WTC11 (cell line): ENCODE measurements at regions not wholly inside any gene's neighbourhood (a gene's known extent, or its start where the extent isn't known, plus 50 kb on each side); places are given as distances from the start of the nearest gene placed in this dataset.

ENCODE experiments used
- CREB1 ChIP-seq: sonication (generic); formaldehyde crosslinking; IDR thresholded peaks from 2 replicates; pipeline ENCODE4 v1.8.0; 2023; ENCODE audit warnings: mild to moderate bottlenecking, missing genetic modification reagents
- CTCF ChIP-seq: fragments of 200-600 bp; IDR thresholded peaks from 2 replicates; pipeline ENCODE4 v1.8.0; 2022; ENCODE audit warnings: antibody characterized with exemption
- EMX1 ChIP-seq: fragments of 250-450 bp; sonication (Bioruptor Pico); IDR thresholded peaks from 2 replicates; pipeline ENCODE4 v1.8.0; 2021; ENCODE audit warnings: mild to moderate bottlenecking
- MLX ChIP-seq: sonication (generic); formaldehyde crosslinking; IDR thresholded peaks from 2 replicates; pipeline ENCODE4 v1.8.1; 2023; ENCODE audit warnings: mild to moderate bottlenecking, missing genetic modification reagents, moderate library complexity
- ZNF121 ChIP-seq: sonication (generic); formaldehyde crosslinking; IDR thresholded peaks from 2 replicates; pipeline ENCODE4 v1.8.0; 2023; ENCODE audit warnings: missing genetic modification reagents
- ZNF396 ChIP-seq: fragments of 250-450 bp; sonication (Bioruptor Pico); IDR thresholded peaks from 2 replicates; pipeline ENCODE4 v1.8.0; 2021; ENCODE audit warnings: mild to moderate bottlenecking, moderate library complexity, borderline replicate concordance
- ZNF425 ChIP-seq: fragments of 250-450 bp; sonication (Bioruptor Pico); conservative IDR thresholded peaks from 2 replicates; pipeline ENCODE4 v1.9.0; 2021; ENCODE audit warnings: mild to moderate bottlenecking
- TF ChIP-seq, protein P1 (sequence below): sonication (generic); formaldehyde crosslinking; IDR thresholded peaks from 2 replicates; pipeline ENCODE4 v1.8.1; 2023; ENCODE audit warnings: mild to moderate bottlenecking, missing genetic modification reagents, moderate library complexity
- TF ChIP-seq, protein P2 (sequence below): sonication (generic); formaldehyde crosslinking; IDR thresholded peaks from 2 replicates; pipeline ENCODE4 v1.8.1; 2022; ENCODE audit warnings: low read depth, mild to moderate bottlenecking, moderate library complexity, missing genetic modification reagents, borderline replicate concordance
- TF ChIP-seq, protein P3 (sequence below): sonication (generic); formaldehyde crosslinking; conservative IDR thresholded peaks from 2 replicates; pipeline ENCODE4 v1.8.1; 2022; ENCODE audit warnings: mild to moderate bottlenecking, missing genetic modification reagents
- TF ChIP-seq, protein P4 (sequence below): sonication (generic); formaldehyde crosslinking; IDR thresholded peaks from 2 replicates; pipeline ENCODE4 v1.8.0; 2023; ENCODE audit warnings: mild to moderate bottlenecking, missing genetic modification reagents

GRCh38 chr4:156182269-156182668 lies 228.6 kb upstream of the CTSO start:
- TF ChIP-seq, protein P1, sequence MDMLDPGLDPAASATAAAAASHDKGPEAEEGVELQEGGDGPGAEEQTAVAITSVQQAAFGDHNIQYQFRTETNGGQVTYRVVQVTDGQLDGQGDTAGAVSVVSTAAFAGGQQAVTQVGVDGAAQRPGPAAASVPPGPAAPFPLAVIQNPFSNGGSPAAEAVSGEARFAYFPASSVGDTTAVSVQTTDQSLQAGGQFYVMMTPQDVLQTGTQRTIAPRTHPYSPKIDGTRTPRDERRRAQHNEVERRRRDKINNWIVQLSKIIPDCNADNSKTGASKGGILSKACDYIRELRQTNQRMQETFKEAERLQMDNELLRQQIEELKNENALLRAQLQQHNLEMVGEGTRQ (CRISPR knock-in tag), result no peak
- TF ChIP-seq ZNF425 (CRISPR knock-in tag), result no peak
- no peak for TF ChIP-seq CTCF
- TF ChIP-seq CREB1, result no peak
- TF ChIP-seq, protein P2, sequence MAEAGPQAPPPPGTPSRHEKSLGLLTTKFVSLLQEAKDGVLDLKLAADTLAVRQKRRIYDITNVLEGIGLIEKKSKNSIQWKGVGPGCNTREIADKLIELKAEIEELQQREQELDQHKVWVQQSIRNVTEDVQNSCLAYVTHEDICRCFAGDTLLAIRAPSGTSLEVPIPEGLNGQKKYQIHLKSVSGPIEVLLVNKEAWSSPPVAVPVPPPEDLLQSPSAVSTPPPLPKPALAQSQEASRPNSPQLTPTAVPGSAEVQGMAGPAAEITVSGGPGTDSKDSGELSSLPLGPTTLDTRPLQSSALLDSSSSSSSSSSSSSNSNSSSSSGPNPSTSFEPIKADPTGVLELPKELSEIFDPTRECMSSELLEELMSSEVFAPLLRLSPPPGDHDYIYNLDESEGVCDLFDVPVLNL (CRISPR knock-in tag), result no peak
- TF ChIP-seq EMX1 (CRISPR knock-in tag), result no peak
- TF ChIP-seq ZNF396 (CRISPR knock-in tag), result no peak
- TF ChIP-seq, protein P3, sequence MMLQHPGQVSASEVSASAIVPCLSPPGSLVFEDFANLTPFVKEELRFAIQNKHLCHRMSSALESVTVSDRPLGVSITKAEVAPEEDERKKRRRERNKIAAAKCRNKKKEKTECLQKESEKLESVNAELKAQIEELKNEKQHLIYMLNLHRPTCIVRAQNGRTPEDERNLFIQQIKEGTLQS (CRISPR knock-in tag), result no peak
- TF ChIP-seq, protein P4, sequence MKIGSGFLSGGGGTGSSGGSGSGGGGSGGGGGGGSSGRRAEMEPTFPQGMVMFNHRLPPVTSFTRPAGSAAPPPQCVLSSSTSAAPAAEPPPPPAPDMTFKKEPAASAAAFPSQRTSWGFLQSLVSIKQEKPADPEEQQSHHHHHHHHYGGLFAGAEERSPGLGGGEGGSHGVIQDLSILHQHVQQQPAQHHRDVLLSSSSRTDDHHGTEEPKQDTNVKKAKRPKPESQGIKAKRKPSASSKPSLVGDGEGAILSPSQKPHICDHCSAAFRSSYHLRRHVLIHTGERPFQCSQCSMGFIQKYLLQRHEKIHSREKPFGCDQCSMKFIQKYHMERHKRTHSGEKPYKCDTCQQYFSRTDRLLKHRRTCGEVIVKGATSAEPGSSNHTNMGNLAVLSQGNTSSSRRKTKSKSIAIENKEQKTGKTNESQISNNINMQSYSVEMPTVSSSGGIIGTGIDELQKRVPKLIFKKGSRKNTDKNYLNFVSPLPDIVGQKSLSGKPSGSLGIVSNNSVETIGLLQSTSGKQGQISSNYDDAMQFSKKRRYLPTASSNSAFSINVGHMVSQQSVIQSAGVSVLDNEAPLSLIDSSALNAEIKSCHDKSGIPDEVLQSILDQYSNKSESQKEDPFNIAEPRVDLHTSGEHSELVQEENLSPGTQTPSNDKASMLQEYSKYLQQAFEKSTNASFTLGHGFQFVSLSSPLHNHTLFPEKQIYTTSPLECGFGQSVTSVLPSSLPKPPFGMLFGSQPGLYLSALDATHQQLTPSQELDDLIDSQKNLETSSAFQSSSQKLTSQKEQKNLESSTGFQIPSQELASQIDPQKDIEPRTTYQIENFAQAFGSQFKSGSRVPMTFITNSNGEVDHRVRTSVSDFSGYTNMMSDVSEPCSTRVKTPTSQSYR (CRISPR knock-in tag), result no peak
- TF ChIP-seq ZNF121 (CRISPR knock-in tag), result no peak
- no peak for TF ChIP-seq MLX (CRISPR knock-in tag)
